ENCODE measurements at regions not wholly inside any gene's neighbourhood (a gene's known extent, or its start where the extent isn't known, plus 50 kb on each side); places are given as distances from the start of the nearest gene placed in this dataset.

DNA sequence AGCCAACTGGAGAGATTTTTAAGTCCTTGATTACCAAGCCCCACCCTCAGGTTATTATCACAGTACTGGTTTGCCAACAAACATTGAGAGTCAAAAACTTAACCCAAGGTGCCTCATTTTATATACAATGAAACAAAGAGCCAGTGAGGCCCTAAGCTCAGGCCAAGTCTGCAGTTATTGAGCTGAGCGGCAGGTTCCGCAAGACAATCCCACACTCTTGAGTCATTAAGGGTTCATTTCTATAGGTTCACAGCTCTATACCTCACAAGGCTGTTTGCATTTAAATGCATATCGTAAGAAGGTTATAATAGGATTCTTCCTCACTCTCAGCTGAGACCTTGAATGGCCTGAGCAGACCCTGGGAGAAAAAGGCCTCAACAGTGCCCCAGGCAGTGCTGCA, 268.4 kb upstream of the RGPD4 start:
- DNase-seq (ENCODE audit: low spot score) = no peak

DNA sequence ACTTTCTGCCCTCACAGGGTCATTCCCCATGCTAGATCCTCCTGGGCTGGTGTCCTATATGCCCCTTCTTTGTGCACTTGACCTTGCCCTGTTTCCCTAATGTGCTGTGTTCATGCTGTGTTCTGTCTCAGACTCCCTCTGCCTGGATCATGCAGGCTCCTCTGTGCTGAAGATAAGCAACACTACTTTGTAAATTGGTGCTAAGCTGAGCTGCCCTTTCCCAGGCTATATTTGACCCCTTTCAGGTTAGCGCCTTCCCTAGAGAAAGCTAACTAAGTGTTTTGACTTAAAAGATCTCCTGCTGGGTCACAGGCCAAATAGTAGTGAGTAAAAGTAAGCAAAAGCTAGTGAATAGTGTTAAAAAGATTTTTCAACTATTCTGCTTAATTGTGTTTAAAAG, 257.2 kb upstream of the RGPD4 start:
- no peak for DNase-seq (ENCODE audit: low spot score)

DNA sequence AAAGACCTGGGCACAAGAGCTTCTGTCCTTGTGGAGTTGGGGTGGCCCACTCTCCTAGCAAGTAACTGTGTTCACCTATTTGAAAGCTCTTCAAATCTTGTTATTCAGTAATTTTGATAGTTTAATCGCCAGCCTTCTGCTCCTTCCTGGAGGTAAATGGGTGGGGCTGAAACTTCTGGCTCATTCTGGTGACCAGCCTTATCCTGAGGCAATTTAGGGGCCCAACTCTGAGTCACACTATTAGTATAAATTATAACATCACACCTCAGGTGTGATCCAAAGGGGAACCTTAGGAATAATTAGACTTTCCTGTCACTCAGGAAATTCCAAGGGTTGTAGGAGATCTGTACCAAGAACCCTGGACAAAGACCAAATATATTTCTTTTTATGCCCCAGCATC, 255.8 kb upstream of the RGPD4 start:
- no peak for DNase-seq (ENCODE audit: low spot score)

DNA sequence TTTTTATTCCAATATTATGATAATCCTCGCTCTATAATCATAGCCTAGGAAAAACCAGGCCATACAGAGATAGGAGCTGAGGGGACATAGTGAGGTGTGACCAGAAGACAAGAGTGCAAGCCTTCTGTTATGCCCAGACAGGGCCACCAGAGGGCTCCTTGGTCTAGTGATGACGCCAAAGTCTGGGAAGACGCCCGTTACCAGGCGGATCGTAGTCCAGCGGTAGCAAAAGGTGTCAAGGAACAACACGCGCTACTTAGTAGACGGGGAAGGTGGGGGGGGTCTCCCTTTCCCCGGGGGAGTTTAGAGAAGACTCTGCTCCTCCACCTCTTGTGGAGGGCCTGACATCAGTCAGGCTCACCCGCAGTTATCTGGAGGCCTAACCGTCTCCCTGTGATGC, 253.8 kb upstream of the RGPD4 start:
- DNase-seq (ENCODE audit: low spot score) = peak; percentile 26

DNA sequence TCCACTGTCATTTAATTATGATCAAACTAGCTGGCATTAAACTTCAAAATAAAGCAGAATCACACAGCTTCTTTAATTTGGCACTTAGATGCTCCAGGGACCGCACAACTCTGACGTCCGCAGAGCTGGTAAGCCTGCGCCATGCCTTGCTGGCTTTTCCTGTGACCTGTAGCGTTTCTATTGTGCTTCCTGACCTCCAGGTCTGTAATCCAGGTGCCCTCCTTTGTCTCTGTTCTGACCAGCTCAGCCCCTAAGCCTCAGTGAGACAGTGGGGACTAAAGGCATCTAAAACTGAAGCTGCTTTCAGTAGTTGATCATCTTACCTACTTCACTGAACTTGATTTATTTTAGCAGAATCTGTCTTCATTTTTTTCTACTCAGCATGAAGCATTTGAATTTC, 249.7 kb upstream of the RGPD4 start:
- DNase-seq (ENCODE audit: low spot score) = no peak

DNA sequence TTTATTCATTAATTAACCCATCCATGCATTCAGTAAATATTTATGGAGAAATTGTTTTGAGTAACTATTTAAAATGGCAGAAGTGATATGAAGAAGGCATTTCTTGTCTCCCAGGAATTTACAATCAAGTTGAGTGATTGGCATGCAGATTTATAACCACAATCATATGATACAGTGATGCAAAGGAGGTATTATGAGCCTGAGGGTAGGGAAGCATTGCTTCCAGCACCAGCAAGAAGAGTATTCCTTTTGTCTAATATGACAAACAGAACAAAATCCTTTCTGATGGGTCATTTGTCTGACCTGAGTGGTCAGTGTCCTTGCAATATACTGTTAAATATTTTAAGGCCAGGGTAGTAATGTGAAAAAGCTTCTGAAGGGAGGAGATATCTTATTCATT, 244.2 kb upstream of the RGPD4 start:
- DNase-seq (ENCODE audit: low spot score) = no peak

DNA sequence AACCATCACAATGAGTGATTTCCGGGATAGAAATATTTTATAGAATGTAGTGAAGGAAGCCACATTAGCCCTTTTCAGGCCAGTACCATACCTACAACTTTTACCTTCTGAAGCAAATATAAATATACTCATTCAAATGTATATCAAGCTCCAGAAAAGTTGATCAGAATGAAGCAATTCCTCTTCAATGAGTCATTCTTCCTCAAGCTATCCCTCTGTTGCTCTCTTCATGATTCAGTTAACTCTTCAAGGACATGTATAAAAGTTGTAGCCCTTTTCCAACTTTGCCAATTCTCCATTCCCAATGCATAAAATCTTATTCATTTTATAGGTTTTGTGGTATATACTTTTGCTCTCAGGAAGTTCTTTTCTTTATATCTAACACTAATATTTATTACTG, 242.1 kb upstream of the RGPD4 start:
- no peak for DNase-seq (ENCODE audit: low spot score)

DNA sequence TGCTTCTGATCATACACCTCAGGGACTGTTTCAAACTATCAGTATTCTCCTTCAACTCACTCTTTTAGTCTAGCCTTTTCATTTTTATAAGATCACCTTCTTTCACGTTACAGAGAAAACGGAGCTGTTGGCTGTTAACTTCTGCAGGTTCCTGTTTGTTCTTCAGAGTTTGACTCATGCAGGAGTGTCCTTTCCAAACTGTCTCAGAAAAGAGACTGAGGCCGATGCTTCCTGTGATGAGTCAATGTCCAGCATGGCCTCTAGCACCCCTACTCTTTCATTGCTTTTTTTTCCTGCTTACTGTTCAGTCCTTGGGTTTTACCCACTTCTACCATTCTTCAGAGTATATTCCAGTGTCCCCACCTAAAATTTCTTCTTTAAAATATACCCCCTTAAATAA, 240.8 kb upstream of the RGPD4 start:
- no peak for DNase-seq (ENCODE audit: low spot score)

DNA sequence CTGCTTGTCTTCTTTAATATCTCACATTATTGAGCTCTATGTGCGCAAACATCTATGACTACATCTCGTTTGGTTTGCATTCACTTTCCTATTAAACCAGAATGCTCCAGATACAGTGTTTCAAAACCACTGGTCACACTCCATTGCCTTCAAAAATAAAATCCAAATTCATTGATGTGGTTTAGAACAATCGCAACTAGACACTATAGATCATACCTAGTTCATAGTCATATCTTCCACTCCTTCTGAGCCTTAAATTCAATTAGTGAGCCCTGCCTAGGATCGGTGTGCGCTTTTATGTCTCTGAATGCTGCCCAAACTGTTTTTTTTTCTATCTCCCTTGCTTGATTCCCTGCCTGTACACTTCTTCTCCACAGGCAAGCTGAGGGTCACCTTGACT, 238.5 kb upstream of the RGPD4 start:
- DNase-seq (ENCODE audit: low spot score) = no peak

DNA sequence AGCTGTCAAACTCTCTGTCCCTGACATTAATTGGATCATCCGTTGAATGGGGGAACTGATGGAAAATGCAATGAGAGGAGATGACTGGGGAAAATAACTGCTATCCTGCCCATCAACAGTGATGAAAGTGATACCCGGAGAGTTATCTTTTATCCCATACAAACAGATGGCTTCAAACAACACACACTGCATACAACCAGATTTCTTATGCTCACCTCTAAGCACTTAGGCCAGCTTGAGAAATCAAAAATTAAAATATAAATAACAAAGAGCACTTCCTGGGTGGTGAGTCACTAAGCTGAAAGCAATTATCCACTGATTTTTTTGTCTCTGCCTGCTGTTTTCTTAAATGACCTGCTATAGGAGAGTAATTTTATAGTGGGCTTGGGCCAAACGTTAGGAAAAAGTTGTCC, 237.6 kb upstream of the RGPD4 start:
- no peak for DNase-seq (ENCODE audit: low spot score)

DNA sequence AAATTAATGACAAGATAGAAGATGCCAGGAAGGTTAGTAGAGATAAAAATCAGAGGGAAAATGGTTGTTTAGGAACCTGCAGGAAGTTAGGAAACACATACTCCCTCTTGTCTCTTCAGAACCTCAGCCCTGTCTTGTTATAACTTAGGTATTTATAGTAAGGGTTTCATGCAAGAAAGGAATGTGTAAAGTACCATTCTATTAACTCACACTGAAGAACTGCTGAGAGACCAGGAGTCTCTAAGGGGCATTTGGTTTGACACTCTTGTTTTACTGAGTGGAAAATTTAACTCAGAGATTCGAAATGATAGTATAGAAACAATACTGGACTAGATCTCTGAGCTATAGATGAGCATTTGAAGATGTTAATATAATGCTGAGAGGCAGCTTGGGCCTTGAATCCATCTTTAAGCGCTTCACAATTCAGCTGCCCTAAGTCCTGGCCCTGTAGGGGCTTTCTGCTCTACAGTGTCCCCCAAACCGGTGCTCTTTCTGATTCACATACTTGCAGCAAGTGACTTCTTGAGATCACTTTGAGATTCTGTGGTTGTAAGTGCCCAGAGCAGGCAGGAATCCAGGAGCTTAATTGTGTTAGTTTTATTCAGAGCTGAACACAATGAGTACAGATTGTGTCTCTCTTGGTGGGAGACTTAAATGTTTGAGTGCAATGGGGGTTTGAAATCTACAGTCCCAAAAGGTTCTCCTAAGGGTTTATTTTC, 235.0 kb upstream of the RGPD4 start:
- no peak for DNase-seq (ENCODE audit: low spot score)

DNA sequence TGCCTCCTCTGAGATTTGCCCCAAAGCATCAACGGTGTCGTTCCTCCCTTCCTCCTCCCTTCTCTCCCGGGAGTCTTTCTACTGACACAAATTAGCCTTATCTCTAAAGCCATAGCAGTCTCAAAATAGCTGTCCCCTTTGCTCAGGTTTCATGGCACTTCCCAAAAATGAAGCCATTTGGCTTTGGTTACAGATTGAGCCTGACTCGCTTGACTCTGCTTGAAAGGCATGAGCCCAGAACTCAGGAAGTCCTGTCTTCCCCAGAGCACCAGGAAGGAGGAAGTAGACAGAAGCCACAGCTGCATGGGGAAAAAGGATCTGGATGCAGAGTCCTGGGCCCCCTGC, 234.4 kb upstream of the RGPD4 start:
- DNase-seq (ENCODE audit: low spot score) = no peak

DNA sequence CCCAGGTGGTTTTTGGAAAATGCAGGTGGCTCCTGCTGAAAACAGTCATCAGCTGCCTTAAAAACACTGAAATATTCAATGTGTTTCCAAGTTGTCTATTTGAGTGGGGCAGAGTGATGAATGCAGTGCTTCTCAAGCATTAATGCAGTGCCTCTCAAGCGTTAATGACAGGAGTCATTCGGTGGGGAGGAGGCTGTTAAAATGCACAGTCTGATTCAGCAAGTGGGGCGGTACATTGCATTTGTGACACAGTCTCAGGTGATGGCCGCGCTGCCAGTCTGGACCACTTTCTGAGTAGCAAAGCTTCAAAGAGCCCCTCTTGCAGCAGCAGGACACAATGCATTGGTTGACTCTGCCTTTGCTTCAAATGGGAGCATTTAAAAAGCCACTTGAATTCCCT, 231.4 kb upstream of the RGPD4 start:
- no peak for DNase-seq (ENCODE audit: low spot score)

DNA sequence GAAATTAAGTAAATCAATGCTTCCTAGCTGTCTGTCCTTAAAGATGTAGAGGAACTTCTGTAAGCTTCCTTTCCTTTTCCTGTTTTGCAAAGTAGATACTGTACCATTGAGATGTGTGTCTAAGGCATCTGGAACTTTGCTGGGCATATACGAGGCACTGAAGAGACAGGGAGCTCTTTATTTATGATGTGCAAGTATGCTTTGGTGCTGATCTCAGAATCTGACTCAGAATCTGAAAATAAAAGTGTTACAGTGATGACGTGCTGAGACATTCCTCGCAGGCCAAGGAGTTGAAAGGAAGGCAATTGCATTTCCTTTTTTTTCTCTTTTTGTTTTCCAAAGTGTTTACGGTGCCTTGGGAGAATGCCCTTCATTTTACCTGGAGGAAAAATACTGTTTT, 230.9 kb upstream of the RGPD4 start:
- no peak for DNase-seq (ENCODE audit: low spot score)

DNA sequence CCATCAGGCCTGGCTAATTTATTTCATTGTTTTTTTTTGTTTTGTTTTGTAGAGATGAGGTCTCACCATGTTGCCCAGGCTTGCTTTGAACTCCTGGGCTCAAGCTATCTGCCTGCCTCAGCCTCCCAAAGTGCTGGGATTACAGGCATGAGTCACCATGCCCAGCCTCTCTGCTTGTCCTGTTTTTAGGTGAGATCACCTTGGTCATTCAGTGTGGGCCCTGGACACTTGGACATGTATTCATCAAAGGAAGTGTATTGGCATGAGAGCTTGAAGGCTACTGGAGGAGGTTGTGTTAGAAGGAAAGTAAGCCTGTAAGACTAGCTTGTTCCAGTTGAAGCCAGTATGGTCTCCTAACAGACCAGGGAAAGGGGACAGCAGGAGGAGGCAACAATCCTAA, 229.2 kb upstream of the RGPD4 start:
- no peak for DNase-seq (ENCODE audit: low spot score)

DNA sequence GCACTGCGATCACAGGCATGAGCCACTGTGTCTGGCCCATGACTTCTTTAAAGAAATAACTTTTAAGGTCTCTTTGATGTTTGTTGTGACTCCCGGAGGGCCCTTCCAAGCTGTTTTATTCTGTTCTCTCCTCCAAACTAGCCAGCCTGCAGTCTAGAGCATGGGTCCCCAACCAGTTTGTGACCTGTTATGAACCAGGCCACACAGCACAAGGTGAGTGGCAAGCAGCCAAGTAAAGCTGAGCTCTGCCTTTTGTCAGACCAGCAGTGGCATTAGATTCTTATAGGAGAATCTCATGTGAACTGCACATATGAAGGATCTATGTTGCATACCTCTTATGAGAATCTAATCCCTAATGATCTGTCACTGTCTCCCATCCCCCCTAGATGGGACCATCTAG, 223.9 kb upstream of the RGPD4 start:
- no peak for DNase-seq (ENCODE audit: low spot score)

DNA sequence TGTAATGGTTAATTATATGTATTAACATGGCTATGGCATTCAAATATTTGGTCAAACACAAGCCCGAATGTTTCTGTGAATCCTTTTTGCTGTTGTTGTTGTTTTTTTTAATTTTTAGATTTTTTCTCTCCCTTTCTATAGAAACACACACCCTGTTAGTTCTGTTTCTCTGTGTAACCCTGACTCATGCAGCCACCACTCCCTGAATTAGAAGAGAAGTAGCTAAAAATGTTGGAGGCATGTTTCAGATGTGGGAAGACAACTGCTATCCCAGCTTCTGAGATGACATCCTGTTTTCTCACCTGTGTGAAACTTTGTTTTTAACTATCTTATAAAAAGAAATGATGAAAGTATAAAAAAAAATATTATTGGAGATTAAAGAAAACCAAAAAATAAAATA, 219.6 kb upstream of the RGPD4 start:
- DNase-seq (ENCODE audit: low spot score) = no peak

DNA sequence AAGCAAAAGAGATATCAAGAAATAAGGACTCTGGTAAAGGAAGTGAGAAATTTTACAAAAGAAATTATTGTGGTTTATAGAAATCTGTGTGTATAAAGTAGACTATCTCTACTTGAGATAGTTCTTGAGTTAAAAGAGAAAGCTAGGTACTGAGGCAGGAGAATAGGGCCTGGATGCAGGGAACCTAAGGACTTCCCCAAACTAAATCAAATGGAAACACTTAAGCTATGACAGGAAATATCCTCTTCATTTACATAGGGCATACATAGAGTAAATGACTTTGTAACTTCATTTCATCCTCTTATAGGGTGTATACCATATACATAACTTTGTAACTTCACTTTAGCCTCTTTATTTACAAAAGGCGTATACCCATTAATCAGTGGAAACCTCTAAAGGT, 219.2 kb upstream of the RGPD4 start:
- no peak for DNase-seq (ENCODE audit: low spot score)

DNA sequence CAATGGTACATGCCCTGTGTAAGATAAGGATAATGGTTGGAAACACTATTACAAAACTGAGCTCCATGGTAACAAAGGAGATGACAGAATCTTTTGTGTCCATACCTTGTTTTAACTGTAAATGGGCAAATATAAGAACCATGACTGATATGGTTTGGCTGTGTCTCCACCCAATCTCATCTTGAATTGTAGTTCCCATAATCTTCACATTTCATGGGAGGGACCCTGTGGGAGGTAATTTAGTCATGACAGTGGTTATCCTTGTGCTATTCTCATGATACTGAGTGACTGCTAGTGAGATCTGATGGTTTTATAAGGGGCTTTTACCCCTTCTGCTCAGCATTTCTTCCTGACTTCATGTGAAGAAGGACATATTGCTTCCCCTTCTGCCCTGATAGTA, 211.7 kb upstream of the RGPD4 start:
- no peak for DNase-seq (ENCODE audit: low spot score)

DNA sequence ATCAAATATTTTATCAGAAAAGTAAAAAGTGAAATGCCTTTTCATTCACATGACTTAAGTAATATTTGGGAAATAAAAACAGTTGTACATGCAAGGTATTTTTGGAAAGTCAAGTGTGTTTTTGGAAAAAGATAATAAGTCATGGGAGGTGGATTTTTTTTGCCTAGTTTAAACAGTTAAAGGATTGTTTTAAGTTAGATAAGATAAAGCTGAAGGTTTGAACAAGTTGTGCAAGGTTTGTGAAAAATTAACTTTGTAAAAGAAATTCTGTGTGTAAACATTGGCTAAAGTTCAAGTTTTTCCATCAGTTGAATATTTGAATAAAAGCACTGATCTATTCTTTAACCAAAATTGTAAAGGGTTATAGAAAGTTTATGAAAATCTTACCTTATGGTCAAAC, 207.9 kb upstream of the RGPD4 start:
- no peak for DNase-seq (ENCODE audit: low spot score)

DNA sequence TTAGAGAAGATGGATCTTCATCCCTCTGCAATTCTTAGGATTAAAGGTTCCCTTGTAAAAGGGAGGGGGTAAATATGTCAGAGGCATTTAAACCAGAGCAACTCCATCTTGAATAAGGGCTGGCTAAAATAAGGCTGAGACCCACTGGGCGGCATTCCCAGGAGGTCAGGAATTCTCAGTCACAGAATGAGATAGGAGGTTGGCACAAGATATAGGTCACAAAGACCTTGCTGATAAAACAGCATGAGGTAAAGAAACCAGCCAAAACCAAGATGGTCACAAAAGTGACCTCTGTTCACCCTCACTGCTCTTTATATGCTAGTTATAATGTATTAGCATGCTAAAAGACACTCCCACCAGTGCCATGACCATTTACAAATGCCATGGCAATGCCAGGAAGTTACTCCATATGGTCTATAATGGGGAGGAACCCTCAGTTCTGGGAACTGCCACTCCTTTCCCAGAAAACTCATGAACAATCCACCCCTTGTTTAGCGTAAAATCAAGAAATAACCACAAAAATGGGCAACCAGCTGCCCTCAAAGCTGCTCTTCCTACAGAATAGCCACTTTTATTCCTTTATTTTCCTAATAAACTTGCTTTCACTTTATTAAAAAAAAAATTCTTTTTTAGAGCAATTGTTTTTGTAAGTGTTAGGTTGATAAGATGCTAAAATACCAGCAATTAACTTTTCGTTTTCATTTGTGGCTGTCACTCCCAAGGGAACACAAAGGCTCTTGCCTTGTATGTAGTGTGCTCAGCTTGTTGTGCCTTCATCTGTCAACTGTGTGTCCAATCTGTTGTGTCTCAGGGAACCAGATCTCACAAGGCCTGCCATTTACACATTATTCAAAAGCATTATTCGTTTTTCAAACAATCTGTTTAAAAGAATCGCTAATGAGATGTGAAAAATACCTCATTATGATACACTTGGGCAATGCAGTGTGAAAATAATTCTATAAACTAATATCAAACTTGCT, 205.2 kb upstream of the RGPD4 start:
- DNase-seq (ENCODE audit: low spot score) = no peak

DNA sequence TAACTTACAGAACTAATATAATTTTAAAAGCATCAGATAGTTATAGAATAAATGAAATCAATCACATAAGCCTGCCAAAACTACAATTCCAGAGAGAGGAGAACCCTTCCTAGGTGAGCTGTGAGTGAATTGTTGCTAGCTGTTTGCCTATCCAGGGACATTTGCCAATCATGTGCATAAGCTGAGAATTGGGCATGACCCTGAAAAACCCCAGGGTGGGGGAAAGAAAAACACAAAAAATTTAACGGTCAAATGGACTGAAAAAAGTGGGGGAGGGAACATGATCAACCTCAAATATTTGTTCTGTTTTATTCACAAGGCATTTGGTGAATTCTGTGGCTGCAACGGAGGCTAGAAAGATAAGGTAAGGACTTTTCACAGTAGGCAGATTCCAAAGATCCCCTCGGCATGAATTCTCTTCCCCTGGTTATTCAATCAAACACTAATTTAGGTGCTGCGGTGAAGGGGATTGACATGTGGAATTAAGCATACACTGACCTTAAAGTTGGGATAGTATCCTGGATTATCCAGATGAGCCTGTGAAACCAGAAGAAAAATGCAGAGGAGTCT, 203.9 kb upstream of the RGPD4 start:
- DNase-seq (ENCODE audit: low spot score) = no peak

DNA sequence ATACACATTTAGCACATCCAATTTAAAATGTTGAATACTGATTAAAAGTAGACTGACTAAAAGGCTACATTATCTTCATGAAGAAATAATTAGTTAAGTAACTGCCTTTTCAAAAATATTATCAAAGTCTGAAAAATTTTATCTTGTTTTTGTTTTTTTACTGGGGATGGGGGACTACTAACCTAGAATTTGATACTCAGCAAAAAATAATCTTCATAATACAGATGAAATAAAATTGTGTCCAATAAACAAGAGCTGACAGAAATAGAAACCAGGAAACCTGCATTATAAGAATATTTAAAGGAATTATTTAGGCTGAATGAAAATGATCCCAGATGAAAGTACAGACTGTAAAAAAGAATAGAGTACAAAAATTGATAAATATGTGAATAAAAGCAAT, 200.7 kb upstream of the RGPD4 start:
- DNase-seq (ENCODE audit: low spot score) = no peak
